ENCODE measurements at regions not wholly inside any gene's neighbourhood (a gene's known extent, or its start where the extent isn't known, plus 50 kb on each side); places are given as distances from the start of the nearest gene placed in this dataset.
"Not testable (repeated sequence)": the region's sequence is repeated elsewhere in the genome, so short reads cannot be mapped to it uniquely, and the experiment has no call there.

- peaks cover 10% of the 10 kb centered on the region for H3K4me1 ChIP-seq (ENCODE audit: insufficient read depth, low read length)
- H3K9me3 ChIP-seq (ENCODE audit: low read depth, low read length): no peaks in the 10 kb centered on the region
- no peaks in the 10 kb centered on the region for H3K79me2 ChIP-seq (ENCODE audit: insufficient read depth, low read length)
- no peaks in the 10 kb centered on the region for H4K20me1 ChIP-seq (ENCODE audit: insufficient read depth, low read length)
- no peak for DNase-seq (ENCODE audit: insufficient read length, low spot score, missing footprints)
- H3K36me3 ChIP-seq (ENCODE audit: insufficient read depth, low read length): no peaks in the 10 kb centered on the region
- no peak overlapping the region for H3K4me2 ChIP-seq (ENCODE audit: insufficient read depth, low read length)
- H3K27me3 ChIP-seq (ENCODE audit: insufficient read depth, low read length): no peaks in the 10 kb centered on the region
- H3K4me3 ChIP-seq (ENCODE audit: insufficient read depth, low read length): no peak overlapping the region
- no peak overlapping the region for H3K27ac ChIP-seq (ENCODE audit: low read depth, low read length)
- TF ChIP-seq CTCF (IDR thresholded peaks at IDR 0.05; ENCODE audit: extremely low read depth, low read depth, low read length): no peak
- H2AFZ ChIP-seq (ENCODE audit: low read length): no peak overlapping the region
Measured at GRCh38 chrX:46178763-46179162, 366.5 kb downstream of the ZNF674 start.

- no peak overlapping the region for H2AFZ ChIP-seq (ENCODE audit: low read length)
- no peak for DNase-seq (ENCODE audit: insufficient read length, low spot score, missing footprints)
- TF ChIP-seq CTCF (IDR thresholded peaks at IDR 0.05; ENCODE audit: extremely low read depth, low read depth, low read length): no peak
Measured at GRCh38 chrX:46173159-46173558, 372.1 kb downstream of the ZNF674 start.

GRCh38 chrX:46171457-46171856 lies 373.8 kb downstream of the ZNF674 start:
- H3K79me2 ChIP-seq (ENCODE audit: insufficient read depth, low read length); H4K20me1 ChIP-seq (ENCODE audit: insufficient read depth, low read length); H3K27me3 ChIP-seq (ENCODE audit: insufficient read depth, low read length); H3K4me2 ChIP-seq (ENCODE audit: insufficient read depth, low read length); DNase-seq (ENCODE audit: insufficient read length, low spot score, missing footprints); H3K36me3 ChIP-seq (ENCODE audit: insufficient read depth, low read length); H3K4me1 ChIP-seq (ENCODE audit: insufficient read depth, low read length); H3K4me3 ChIP-seq (ENCODE audit: insufficient read depth, low read length); H3K9me3 ChIP-seq (ENCODE audit: low read depth, low read length); H2AFZ ChIP-seq (ENCODE audit: low read length); H3K27ac ChIP-seq (ENCODE audit: low read depth, low read length): not testable (repeated sequence)

More at GRCh38 chrX:46173159-46173558, 372.1 kb downstream of the ZNF674 start:
- Histone ChIP-seq H3K27ac (ENCODE audit: low read depth, low read length) (no peak overlapping the region), H3K79me2 (ENCODE audit: insufficient read depth, low read length) (no peaks in the 10 kb centered on the region), H3K9me3 (ENCODE audit: low read depth, low read length) (no peaks in the 10 kb centered on the region), H3K36me3 (ENCODE audit: insufficient read depth, low read length) (no peaks in the 10 kb centered on the region), H4K20me1 (ENCODE audit: insufficient read depth, low read length) (no peaks in the 10 kb centered on the region), H3K4me1 (ENCODE audit: insufficient read depth, low read length) (peaks cover 3% of the 10 kb centered on the region), H3K4me2 (ENCODE audit: insufficient read depth, low read length) (no peak overlapping the region), H3K4me3 (ENCODE audit: insufficient read depth, low read length) (no peak overlapping the region), H3K27me3 (ENCODE audit: insufficient read depth, low read length) (no peaks in the 10 kb centered on the region)

GRCh38 chrX:46169808-46170207 lies 375.4 kb downstream of the ZNF674 start:
- Histone ChIP-seq H3K4me2 (ENCODE audit: insufficient read depth, low read length) (no peak overlapping the region), H3K79me2 (ENCODE audit: insufficient read depth, low read length) (no peaks in the 10 kb centered on the region), H2AFZ (ENCODE audit: low read length) (no peak overlapping the region), H3K27ac (ENCODE audit: low read depth, low read length) (no peak overlapping the region), H3K4me3 (ENCODE audit: insufficient read depth, low read length) (no peak overlapping the region), H3K36me3 (ENCODE audit: insufficient read depth, low read length) (no peaks in the 10 kb centered on the region), H3K27me3 (ENCODE audit: insufficient read depth, low read length) (peaks cover 2% of the 10 kb centered on the region), H3K9me3 (ENCODE audit: low read depth, low read length) (no peaks in the 10 kb centered on the region), H3K4me1 (ENCODE audit: insufficient read depth, low read length) (peaks cover 12% of the 10 kb centered on the region), H4K20me1 (ENCODE audit: insufficient read depth, low read length) (no peaks in the 10 kb centered on the region)
- no peak for DNase-seq (ENCODE audit: insufficient read length, low spot score, missing footprints)
- TF ChIP-seq CTCF (IDR thresholded peaks at IDR 0.05; ENCODE audit: extremely low read depth, low read depth, low read length): no peak
